KBM-7 (cell line): ENCODE measurements at regions not wholly inside any gene's neighbourhood (a gene's known extent, or its start where the extent isn't known, plus 50 kb on each side); places are given as distances from the start of the nearest gene placed in this dataset.
"Not testable (repeated sequence)": the region's sequence is repeated elsewhere in the genome, so short reads cannot be mapped to it uniquely, and the experiment has no call there.

Source experiments
- DNase-seq: peaks from one replicate; pipeline ENCODE4 v3.0.0-alpha.2; 2015
- in situ Hi-C: fragments of 300-500 bp; cut with MboI; formaldehyde crosslinking; loops from 2 replicates; pipeline ENCODE4 v1.14.3; 2020; ENCODE audit warnings: low sequenced_read_pairs, low pct_unique_long_range_greater_than_20kb, mixed read lengths

- in situ Hi-C loops: no loop called here
- no peak for DNase-seq
These were observed 177.0 kb upstream of the TMEM132C start for GRCh38 chr12:128089961-128090360.

- no peak for DNase-seq
- in situ Hi-C loops: no loop called here
These were observed 175.8 kb upstream of the TMEM132C start for GRCh38 chr12:128091101-128091720.

GRCh38 chr12:128091951-128092382, 175.0 kb upstream of the TMEM132C start:
- DNase-seq: no peak
- in situ Hi-C loops: no loop called here

GRCh38 chr12:128098730-128099129, 168.2 kb upstream of the TMEM132C start:
- in situ Hi-C loops: no loop called here
- no peak for DNase-seq

- in situ Hi-C loops: no loop called here
- no peak for DNase-seq
These were observed 163.8 kb upstream of the TMEM132C start for GRCh38 chr12:128103152-128103551.

- no peak for DNase-seq
- in situ Hi-C loops: no loop called here
These were observed 157.7 kb upstream of the TMEM132C start for GRCh38 chr12:128109236-128109635.

- in situ Hi-C loops: no loop called here
- no peak for DNase-seq
These were observed 157.3 kb upstream of the TMEM132C start for GRCh38 chr12:128109636-128110035.

GRCh38 chr12:128111333-128111732, 155.6 kb upstream of the TMEM132C start:
- DNase-seq: no peak
- in situ Hi-C loops: no loop called here

- no peak for DNase-seq
- in situ Hi-C loops: no loop called here
These were observed 155.0 kb upstream of the TMEM132C start for GRCh38 chr12:128111951-128112350.

- DNase-seq, in situ Hi-C loops: not testable (repeated sequence)
These were observed 153.7 kb upstream of the TMEM132C start for GRCh38 chr12:128113250-128113649.

- in situ Hi-C loops: no loop called here
- peak; percentile 3 for DNase-seq
These were observed 152.5 kb upstream of the TMEM132C start for GRCh38 chr12:128114485-128114884.

- in situ Hi-C loops: no loop called here
- no peak for DNase-seq
These were observed 150.4 kb upstream of the TMEM132C start for GRCh38 chr12:128116537-128116936.

- in situ Hi-C loops: no loop called here
- no peak for DNase-seq
These were observed 146.9 kb upstream of the TMEM132C start for GRCh38 chr12:128120035-128120434.

GRCh38 chr12:128121424-128121823, 145.5 kb upstream of the TMEM132C start:
- in situ Hi-C loops: no loop called here
- no peak for DNase-seq

GRCh38 chr12:128123096-128123495, 143.9 kb upstream of the TMEM132C start:
- no peak for DNase-seq
- in situ Hi-C loops: no loop called here

- DNase-seq: no peak
- in situ Hi-C loops: no loop called here
These were observed 135.0 kb upstream of the TMEM132C start for GRCh38 chr12:128131955-128132354.

- in situ Hi-C loops: no loop called here
- no peak for DNase-seq
These were observed 133.5 kb upstream of the TMEM132C start for GRCh38 chr12:128133321-128134073.

GRCh38 chr12:128137140-128137539, 129.8 kb upstream of the TMEM132C start:
- no peak for DNase-seq
- in situ Hi-C loops: no loop called here

- no peak for DNase-seq
- in situ Hi-C loops: no loop called here
These were observed 128.8 kb upstream of the TMEM132C start for GRCh38 chr12:128138125-128138524.

- DNase-seq: no peak
- in situ Hi-C loops: no loop called here
These were observed 126.4 kb upstream of the TMEM132C start for GRCh38 chr12:128140551-128140950.

GRCh38 chr12:128150961-128151360, 116.0 kb upstream of the TMEM132C start:
- DNase-seq: no peak
- in situ Hi-C loops: no loop called here
